Breast epithelium (tissue), 4 donors: ENCODE measurements at regions not wholly inside any gene's neighbourhood (a gene's known extent, or its start where the extent isn't known, plus 50 kb on each side); places are given as distances from the start of the nearest gene placed in this dataset.

ENCODE experiments used
- DNase-seq, 2 donors: peaks; one replicate each; pipeline ENCODE4 v3.0.0-alpha.2; 2019; ENCODE audit warnings: low spot score in 2 of 2
- H3K27ac ChIP-seq, 2 donors: fragments of 200-600 bp; sonication (generic) in 1 of 2; one replicate each; pipeline ENCODE4 v1.5.1; 2016 to 2019; ENCODE audit warnings: mild to moderate bottlenecking in 1 of 2
- H3K27me3 ChIP-seq, 2 donors: fragments of 200-600 bp; sonication (generic) in 1 of 2; one replicate each; pipeline versions ENCODE4 v1.5.1 to v1.6.0; 2017 to 2019; ENCODE audit warnings: control low read depth in 1 of 2, mild to moderate bottlenecking in 1 of 2
- H3K36me3 ChIP-seq: fragments of 200-600 bp; one replicate; pipeline ENCODE4 v1.5.1; 2019
- H3K4me1 ChIP-seq, 2 donors: fragments of 200-600 bp; sonication (generic); one replicate each; pipeline ENCODE4 v1.5.1; 2016 to 2019; ENCODE audit warnings: control low read depth in 1 of 2
- H3K4me3 ChIP-seq, 3 donors: fragments of 200-600 bp; sonication (generic); 1 replicate in 2 of 3; 2 replicates in 1 of 3; pipeline ENCODE4 v1.5.1; 2016 to 2019; ENCODE audit warnings: mild to moderate bottlenecking in 3 of 3, moderate library complexity in 2 of 3
- H3K9me3 ChIP-seq, 2 donors: fragments of 200-600 bp; sonication (generic) in 1 of 2; one replicate each; pipeline ENCODE4 v1.5.1; 2016 to 2019; ENCODE audit warnings: control low read depth in 1 of 2
- CTCF ChIP-seq, 3 donors: fragments of 450-650 bp; IDR thresholded peaks; one replicate each; pipeline ENCODE4 v1.5.1; 2016 to 2017; ENCODE audit warnings: antibody characterized with exemption in 3 of 3, mild to moderate bottlenecking in 3 of 3, moderate library complexity in 3 of 3
- POLR2A ChIP-seq: fragments of 450-650 bp; IDR thresholded peaks from one replicate; pipeline ENCODE4 v1.6.1; 2016; ENCODE audit warnings: antibody characterized with exemption, mild to moderate bottlenecking, moderate library complexity
- POLR2AphosphoS5 ChIP-seq, 3 donors: sonication (generic); formaldehyde crosslinking; IDR thresholded peaks; one replicate each; pipeline ENCODE4 v1.6.1; 2017; ENCODE audit warnings: antibody characterized with exemption in 3 of 3
- intact Hi-C: fragments of 100-400 bp; cut with DNase I; formaldehyde crosslinking; loops from one replicate; pipeline ENCODE4 v1.15.1; 2023; ENCODE audit warnings: low total_unique reads

- Histone ChIP-seq H3K27me3 (no peaks in the 10 kb centered on the region), H3K36me3 (no peaks in the 10 kb centered on the region), H3K4me3 (no peak overlapping the region), H3K9me3 (no peaks in the 10 kb centered on the region), H3K27ac (no peak overlapping the region), H3K4me1 (no peaks in the 10 kb centered on the region)
- no peak for DNase-seq
- intact Hi-C loops = no loop called here
- TF ChIP-seq POLR2A = no peak
- no peak for TF ChIP-seq CTCF (IDR thresholded peaks at IDR 0.05)
- TF ChIP-seq POLR2AphosphoS5 (IDR thresholded peaks at IDR 0.05) = no peak
Measured at GRCh38 chr18:3357516-3357915, 92.5 kb upstream of the TGIF1 start.

GRCh38 chr18:3358310-3358709 lies 91.7 kb upstream of the TGIF1 start:
- no peaks in the 10 kb centered on the region for H3K4me1 ChIP-seq
- TF ChIP-seq CTCF (IDR thresholded peaks at IDR 0.05) = no peak
- no peak for TF ChIP-seq POLR2A
- no peak for TF ChIP-seq POLR2AphosphoS5 (IDR thresholded peaks at IDR 0.05)
- intact Hi-C loops = no loop called here
- H3K36me3 ChIP-seq = no peaks in the 10 kb centered on the region
- H3K27me3 ChIP-seq = no peaks in the 10 kb centered on the region
- H3K4me3 ChIP-seq = no peak overlapping the region
- no peak for DNase-seq
- H3K27ac ChIP-seq = no peak overlapping the region
- no peaks in the 10 kb centered on the region for H3K9me3 ChIP-seq

- no peaks in the 10 kb centered on the region for H3K36me3 ChIP-seq
- no peak overlapping the region for H3K27ac ChIP-seq
- H3K9me3 ChIP-seq = no peaks in the 10 kb centered on the region
- no peaks in the 10 kb centered on the region for H3K4me1 ChIP-seq
- no peak for DNase-seq
- H3K27me3 ChIP-seq = no peaks in the 10 kb centered on the region
- intact Hi-C loops = no loop called here
- TF ChIP-seq CTCF (IDR thresholded peaks at IDR 0.05) = no peak
- H3K4me3 ChIP-seq = no peak overlapping the region
Measured at GRCh38 chr18:3360211-3360610, 89.8 kb upstream of the TGIF1 start.

- no peaks in the 10 kb centered on the region for H3K4me1 ChIP-seq
- H3K27me3 ChIP-seq = no peaks in the 10 kb centered on the region
- intact Hi-C loops = no loop called here
- no peak for TF ChIP-seq POLR2A
- TF ChIP-seq CTCF (IDR thresholded peaks at IDR 0.05) = no peak
- TF ChIP-seq POLR2AphosphoS5 (IDR thresholded peaks at IDR 0.05) = no peak
- DNase-seq = no peak
- no peaks in the 10 kb centered on the region for H3K9me3 ChIP-seq
- H3K4me3 ChIP-seq = no peak overlapping the region
- no peaks in the 10 kb centered on the region for H3K36me3 ChIP-seq
- H3K27ac ChIP-seq = peak overlapping the region; percentile 77 to 85
Measured at GRCh38 chr18:3367491-3368091, 82.4 kb upstream of the TGIF1 start.

GRCh38 chr18:3368193-3368592 lies 81.8 kb upstream of the TGIF1 start:
- no peak for DNase-seq
- Histone ChIP-seq H3K36me3 (no peaks in the 10 kb centered on the region), H3K4me3 (no peak overlapping the region)

More at GRCh38 chr18:3368193-3368592, 81.8 kb upstream of the TGIF1 start:
- intact Hi-C loops = no loop called here
- H3K4me1 ChIP-seq = no peaks in the 10 kb centered on the region
- TF ChIP-seq POLR2A (no peak), POLR2AphosphoS5 (IDR thresholded peaks at IDR 0.05) (no peak), CTCF (IDR thresholded peaks at IDR 0.05) (no peak)
- no peaks in the 10 kb centered on the region for H3K9me3 ChIP-seq
- H3K27me3 ChIP-seq = no peaks in the 10 kb centered on the region
- H3K27ac ChIP-seq = peak overlapping the region; percentile 77 to 85
